GM12864 (cell line): ENCODE measurements at regions not wholly inside any gene's neighbourhood (a gene's known extent, or its start where the extent isn't known, plus 50 kb on each side); places are given as distances from the start of the nearest gene placed in this dataset.

Experiments
- DNase-seq: peaks from one replicate; pipeline ENCODE4 v3.0.0-alpha.2; 2011; ENCODE audit warnings: low read depth
- H3K4me3 ChIP-seq: 2 replicates; pipeline ENCODE4 v1.5.1; 2011; ENCODE audit warnings: mild to moderate bottlenecking, low read depth, low read length, control low read depth
- TF ChIP-seq, protein P1 (sequence below): IDR thresholded peaks from 2 replicates; pipeline ENCODE4 v1.5.1; 2011; ENCODE audit warnings: low read depth, mild to moderate bottlenecking, moderate library complexity, low read length, control low read depth, inconsistent platforms; ENCODE audit errors: missing control alignments

DNA sequence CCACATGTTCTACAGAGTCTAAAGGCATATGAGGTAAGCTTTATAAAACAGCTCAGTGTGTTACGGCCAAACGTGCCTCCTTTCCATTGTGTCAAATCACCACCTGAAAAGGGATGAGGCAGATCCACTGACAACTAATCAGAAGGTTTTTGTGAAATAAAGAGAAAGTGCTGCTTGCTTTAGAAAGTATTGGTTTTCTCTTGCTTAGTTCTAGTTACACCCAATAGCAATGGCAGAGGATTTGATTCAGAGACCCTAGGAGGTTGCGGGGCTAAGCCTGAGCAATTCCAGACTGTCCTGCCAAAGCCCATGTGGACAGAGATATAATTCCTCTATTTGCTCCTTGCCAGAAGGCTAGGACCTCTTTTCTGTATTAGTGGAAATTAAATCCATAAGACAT, 125.5 kb downstream of the SPRY1 start:
- DNase-seq = no peak

DNA sequence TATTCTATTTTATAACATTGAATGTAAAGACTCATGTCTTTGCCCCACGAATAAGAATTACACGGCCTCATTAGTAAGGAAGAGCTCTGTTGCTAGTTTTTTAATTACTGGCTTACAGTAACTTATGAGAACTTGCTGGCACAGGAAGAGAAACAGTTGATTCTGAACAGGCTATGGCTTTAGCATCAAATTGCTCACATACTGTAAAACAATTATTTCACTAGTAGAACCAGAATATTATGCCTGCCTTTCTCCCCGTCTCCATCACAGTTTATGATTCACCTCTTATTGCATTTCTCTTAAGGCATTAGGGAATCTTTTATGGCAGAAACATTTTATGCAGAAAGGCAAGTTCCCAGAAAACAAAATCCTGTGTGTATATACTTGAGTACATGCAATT, 126.1 kb downstream of the SPRY1 start:
- TF ChIP-seq, protein P1, sequence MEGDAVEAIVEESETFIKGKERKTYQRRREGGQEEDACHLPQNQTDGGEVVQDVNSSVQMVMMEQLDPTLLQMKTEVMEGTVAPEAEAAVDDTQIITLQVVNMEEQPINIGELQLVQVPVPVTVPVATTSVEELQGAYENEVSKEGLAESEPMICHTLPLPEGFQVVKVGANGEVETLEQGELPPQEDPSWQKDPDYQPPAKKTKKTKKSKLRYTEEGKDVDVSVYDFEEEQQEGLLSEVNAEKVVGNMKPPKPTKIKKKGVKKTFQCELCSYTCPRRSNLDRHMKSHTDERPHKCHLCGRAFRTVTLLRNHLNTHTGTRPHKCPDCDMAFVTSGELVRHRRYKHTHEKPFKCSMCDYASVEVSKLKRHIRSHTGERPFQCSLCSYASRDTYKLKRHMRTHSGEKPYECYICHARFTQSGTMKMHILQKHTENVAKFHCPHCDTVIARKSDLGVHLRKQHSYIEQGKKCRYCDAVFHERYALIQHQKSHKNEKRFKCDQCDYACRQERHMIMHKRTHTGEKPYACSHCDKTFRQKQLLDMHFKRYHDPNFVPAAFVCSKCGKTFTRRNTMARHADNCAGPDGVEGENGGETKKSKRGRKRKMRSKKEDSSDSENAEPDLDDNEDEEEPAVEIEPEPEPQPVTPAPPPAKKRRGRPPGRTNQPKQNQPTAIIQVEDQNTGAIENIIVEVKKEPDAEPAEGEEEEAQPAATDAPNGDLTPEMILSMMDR = no peak
- no peak for DNase-seq
- no peak overlapping the region for H3K4me3 ChIP-seq

More for the DNA sequence above, 125.5 kb downstream of the SPRY1 start:
- no peak overlapping the region for H3K4me3 ChIP-seq
- TF ChIP-seq, protein P1 = no peak

- DNase-seq = no peak
- TF ChIP-seq, protein P1 = no peak
- no peak overlapping the region for H3K4me3 ChIP-seq
Observed at GRCh38 chr4:123524958-123525628, 128.5 kb downstream of the SPRY1 start.

GRCh38 chr4:123526511-123526910, 129.9 kb downstream of the SPRY1 start:
- TF ChIP-seq, protein P1 = no peak

GRCh38 chr4:123528501-123529277, 132.1 kb downstream of the SPRY1 start:
- no peak overlapping the region for H3K4me3 ChIP-seq
- TF ChIP-seq, protein P1 = no peak
- DNase-seq = no peak

More at GRCh38 chr4:123526511-123526910, 129.9 kb downstream of the SPRY1 start:
- no peak overlapping the region for H3K4me3 ChIP-seq
- no peak for DNase-seq

DNA sequence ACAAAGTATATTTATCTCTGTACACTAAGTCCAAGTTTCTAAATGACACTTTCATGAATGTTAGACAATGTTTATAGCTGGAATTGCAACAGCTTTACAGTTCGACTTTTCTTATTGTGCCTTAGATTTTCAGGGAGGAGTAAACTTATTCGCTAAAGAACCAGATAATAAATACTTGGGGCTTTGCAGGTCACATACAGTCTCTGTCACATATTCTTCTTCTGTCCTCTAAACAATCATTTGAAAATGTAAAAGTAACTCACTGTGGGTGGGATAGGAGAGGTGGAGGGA, 132.6 kb downstream of the SPRY1 start:
- TF ChIP-seq, protein P1 = no peak
- DNase-seq = no peak
- no peak overlapping the region for H3K4me3 ChIP-seq
